BJ (cell line): ENCODE measurements at regions not wholly inside any gene's neighbourhood (a gene's known extent, or its start where the extent isn't known, plus 50 kb on each side); places are given as distances from the start of the nearest gene placed in this dataset.

Source experiments
- CTCF ChIA-PET: fragments of 350-600 bp; formaldehyde crosslinking; extraction: SDS; loops from one replicate; lab custom pipeline; 2021; ENCODE audit warnings: antibody characterized with exemption, inconsistent platforms; lab: Yijun Ruan, JAX
- POLR2A ChIA-PET: fragments of 300-600 bp; sonication (Branson Sonifier 250); formaldehyde crosslinking; extraction: SDS; loops from one replicate; lab custom pipeline; 2021; ENCODE audit warnings: antibody characterized with exemption; lab: Charles Lee
- DNase-seq: peaks from one replicate; pipeline ENCODE4 v3.0.0-alpha.2; 2011; ENCODE audit warnings: low read depth
- H3K27me3 ChIP-seq: 2 replicates; pipeline ENCODE4 v1.6.0; 2011; ENCODE audit warnings: low read length; ENCODE audit not compliant: control insufficient read depth, insufficient read depth
- H3K36me3 ChIP-seq: 2 replicates; pipeline ENCODE4 v1.5.1; 2011; ENCODE audit warnings: low read length; ENCODE audit not compliant: control insufficient read depth, insufficient read depth
- H3K4me3 ChIP-seq: 2 replicates; pipeline ENCODE4 v1.5.1; 2011; ENCODE audit warnings: low read depth, mild to moderate bottlenecking, control low read depth, low read length
- TF ChIP-seq, protein P1 (sequence below): IDR thresholded peaks from 2 replicates; pipeline ENCODE4 v1.5.1; 2011; ENCODE audit warnings: low read depth, mild to moderate bottlenecking, control low read depth, inconsistent platforms, low read length, moderate library complexity; ENCODE audit not compliant: insufficient read depth

DNA sequence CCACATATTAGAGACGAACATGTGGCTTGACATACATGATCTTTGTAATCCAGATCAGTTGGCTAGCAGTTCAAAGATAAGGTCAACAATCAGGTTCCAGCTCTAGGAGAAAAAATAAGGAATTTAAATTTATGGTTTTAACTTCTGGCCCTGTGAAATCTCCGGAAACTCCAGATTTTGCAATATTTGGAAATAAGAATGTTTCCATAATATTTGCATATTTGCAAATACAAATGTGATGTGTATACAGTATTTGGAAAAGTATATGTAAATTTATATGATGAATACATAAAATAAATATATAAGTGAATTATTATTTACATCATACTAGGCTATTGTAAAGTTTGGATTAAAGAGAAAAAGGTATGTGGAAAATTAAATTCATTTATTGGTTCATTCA lies 97.1 kb downstream of the KCNJ2 start:
- POLR2A ChIA-PET = no interaction called here
- H3K4me3 ChIP-seq = no peak overlapping the region
- no peaks in the 10 kb centered on the region for H3K27me3 ChIP-seq
- TF ChIP-seq, protein P1, sequence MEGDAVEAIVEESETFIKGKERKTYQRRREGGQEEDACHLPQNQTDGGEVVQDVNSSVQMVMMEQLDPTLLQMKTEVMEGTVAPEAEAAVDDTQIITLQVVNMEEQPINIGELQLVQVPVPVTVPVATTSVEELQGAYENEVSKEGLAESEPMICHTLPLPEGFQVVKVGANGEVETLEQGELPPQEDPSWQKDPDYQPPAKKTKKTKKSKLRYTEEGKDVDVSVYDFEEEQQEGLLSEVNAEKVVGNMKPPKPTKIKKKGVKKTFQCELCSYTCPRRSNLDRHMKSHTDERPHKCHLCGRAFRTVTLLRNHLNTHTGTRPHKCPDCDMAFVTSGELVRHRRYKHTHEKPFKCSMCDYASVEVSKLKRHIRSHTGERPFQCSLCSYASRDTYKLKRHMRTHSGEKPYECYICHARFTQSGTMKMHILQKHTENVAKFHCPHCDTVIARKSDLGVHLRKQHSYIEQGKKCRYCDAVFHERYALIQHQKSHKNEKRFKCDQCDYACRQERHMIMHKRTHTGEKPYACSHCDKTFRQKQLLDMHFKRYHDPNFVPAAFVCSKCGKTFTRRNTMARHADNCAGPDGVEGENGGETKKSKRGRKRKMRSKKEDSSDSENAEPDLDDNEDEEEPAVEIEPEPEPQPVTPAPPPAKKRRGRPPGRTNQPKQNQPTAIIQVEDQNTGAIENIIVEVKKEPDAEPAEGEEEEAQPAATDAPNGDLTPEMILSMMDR = no peak
- CTCF ChIA-PET = no interaction called here
- no peak for DNase-seq
- H3K36me3 ChIP-seq = no peaks in the 10 kb centered on the region

DNA sequence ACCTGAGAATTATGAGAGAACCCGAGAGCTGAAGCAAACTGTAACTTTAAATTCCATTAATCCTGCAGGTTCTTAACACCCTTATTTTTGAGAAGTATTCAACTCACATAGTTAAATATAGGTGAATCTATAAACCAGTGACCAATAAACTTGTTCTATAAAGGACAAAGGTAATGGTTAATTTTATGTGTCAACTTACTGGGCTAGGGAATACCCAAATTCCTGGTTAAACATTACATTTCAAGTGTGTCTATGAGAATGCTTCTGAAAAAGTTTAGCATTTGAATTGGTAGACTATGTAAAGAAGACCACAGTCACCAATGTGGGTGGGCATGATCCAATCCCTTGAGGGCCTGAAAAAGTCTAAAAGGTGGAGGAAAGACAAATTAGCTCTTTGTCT lies 99.1 kb downstream of the KCNJ2 start:
- ChIA-PET CTCF (no interaction called here), POLR2A (no interaction called here)
- no peaks in the 10 kb centered on the region for H3K36me3 ChIP-seq
- H3K4me3 ChIP-seq = no peak overlapping the region
- DNase-seq = no peak
- H3K27me3 ChIP-seq = no peaks in the 10 kb centered on the region
- TF ChIP-seq, protein P1 = no peak

DNA sequence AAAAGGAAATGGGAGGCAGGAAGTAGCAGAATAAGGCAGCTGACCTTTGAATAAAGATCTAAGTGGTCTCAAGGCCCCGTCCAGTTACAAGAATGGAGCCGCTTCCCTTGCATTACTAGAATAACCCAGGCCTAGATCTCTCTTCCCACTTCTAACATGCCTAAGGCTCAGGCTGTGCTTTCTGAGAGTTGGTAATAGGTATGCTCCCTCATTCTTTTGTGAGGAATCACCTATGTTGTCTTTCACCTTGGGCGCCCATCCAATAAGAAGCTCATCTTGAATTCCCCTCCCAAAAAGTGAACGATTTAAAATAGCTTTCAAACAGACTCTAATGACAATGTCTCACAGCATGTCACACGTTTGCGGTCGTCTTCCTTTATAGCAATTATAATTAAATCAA lies 101.2 kb downstream of the KCNJ2 start:
- no peak for DNase-seq
- H3K27me3 ChIP-seq = no peaks in the 10 kb centered on the region
- TF ChIP-seq, protein P1 = no peak
- CTCF ChIA-PET = no interaction called here
- POLR2A ChIA-PET = no interaction called here
- H3K36me3 ChIP-seq = no peaks in the 10 kb centered on the region
- H3K4me3 ChIP-seq = no peak overlapping the region

DNA sequence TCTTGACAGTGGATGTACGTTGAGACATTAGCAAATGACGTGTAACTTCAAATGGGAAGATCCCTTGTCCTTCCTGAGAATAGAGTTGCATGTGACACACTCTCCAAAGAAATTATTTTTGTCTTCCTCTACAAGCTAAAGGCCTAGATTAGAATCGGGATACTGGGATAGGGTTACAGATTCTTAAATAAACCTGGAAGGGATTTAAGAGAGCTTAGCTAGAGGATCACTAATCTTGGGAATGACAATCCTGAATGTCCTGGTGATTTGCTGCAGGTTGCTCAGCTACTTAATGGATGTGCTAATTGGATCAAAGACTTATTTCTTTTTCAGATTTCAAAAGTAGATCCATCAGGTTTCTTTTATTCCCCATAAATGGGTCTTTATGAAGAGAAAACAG lies 101.9 kb downstream of the KCNJ2 start:
- Histone ChIP-seq H3K4me3 (no peak overlapping the region), H3K27me3 (no peaks in the 10 kb centered on the region), H3K36me3 (no peaks in the 10 kb centered on the region)
- CTCF ChIA-PET = no interaction called here
- POLR2A ChIA-PET = no interaction called here
- no peak for DNase-seq
- TF ChIP-seq, protein P1 = no peak

DNA sequence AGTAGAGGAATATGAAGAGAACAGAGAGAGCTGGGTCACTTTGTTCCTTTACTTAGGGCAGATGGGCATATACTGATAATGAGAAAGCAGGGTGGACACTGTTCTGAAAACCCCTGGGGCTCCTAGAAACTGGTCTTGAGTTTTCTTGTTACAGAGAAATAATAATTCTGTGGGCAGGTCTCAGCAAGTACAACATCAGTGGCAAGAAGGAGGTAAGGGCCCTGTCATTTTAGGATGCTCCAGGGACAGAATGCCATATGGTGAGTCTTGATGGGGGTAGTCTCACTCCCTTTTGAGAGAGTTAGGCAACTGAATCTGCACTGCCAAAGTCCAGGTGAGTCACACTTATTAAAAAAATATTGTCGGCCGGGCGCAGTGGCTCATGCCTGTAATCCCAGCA lies 102.3 kb downstream of the KCNJ2 start:
- TF ChIP-seq, protein P1 = no peak
- ChIA-PET POLR2A (no interaction called here), CTCF (no interaction called here)
- H3K4me3 ChIP-seq = no peak overlapping the region
- no peak for DNase-seq
- H3K36me3 ChIP-seq = no peaks in the 10 kb centered on the region
- H3K27me3 ChIP-seq = no peaks in the 10 kb centered on the region
